ENCODE measurements at regions not wholly inside any gene's neighbourhood (a gene's known extent, or its start where the extent isn't known, plus 50 kb on each side); places are given as distances from the start of the nearest gene placed in this dataset.

- DNase-seq: no peak
- no peak for TF ChIP-seq CTCF (IDR thresholded peaks at IDR 0.05)
- H3K4me3 ChIP-seq: no peak overlapping the region
- H3K36me3 ChIP-seq: no peaks in the 10 kb centered on the region
- intact Hi-C loops (cut with DNase I): no loop called here
- H3K27me3 ChIP-seq (ENCODE audit: low read depth): no peaks in the 10 kb centered on the region
- no peak for ATAC-seq
- H3K4me1 ChIP-seq: no peaks in the 10 kb centered on the region
- H3K27ac ChIP-seq: no peak overlapping the region
- H3K9me3 ChIP-seq: no peaks in the 10 kb centered on the region
These were observed 204.2 kb upstream of the KLF4 start for GRCh38 chr9:107693625-107694326.

- no peaks in the 10 kb centered on the region for H3K27me3 ChIP-seq (ENCODE audit: low read depth)
- no peaks in the 10 kb centered on the region for H3K9me3 ChIP-seq
- no peak for DNase-seq
- intact Hi-C loops (cut with DNase I): no loop called here
- H3K4me1 ChIP-seq: no peaks in the 10 kb centered on the region
- no peak overlapping the region for H3K27ac ChIP-seq
- no peak for TF ChIP-seq CTCF (IDR thresholded peaks at IDR 0.05)
- no peak overlapping the region for H3K4me3 ChIP-seq
- no peak for ATAC-seq
- no peaks in the 10 kb centered on the region for H3K36me3 ChIP-seq
These were observed 202.1 kb upstream of the KLF4 start for GRCh38 chr9:107691664-107692063.

- no peaks in the 10 kb centered on the region for H3K27me3 ChIP-seq (ENCODE audit: low read depth)
- no peak overlapping the region for H3K4me3 ChIP-seq
- no peaks in the 10 kb centered on the region for H3K9me3 ChIP-seq
- no peak for TF ChIP-seq CTCF (IDR thresholded peaks at IDR 0.05)
- no peak overlapping the region for H3K27ac ChIP-seq
- ATAC-seq (no peak), DNase-seq (no peak)
- intact Hi-C loops (cut with DNase I): no loop called here
- H3K36me3 ChIP-seq: no peaks in the 10 kb centered on the region
- H3K4me1 ChIP-seq: no peaks in the 10 kb centered on the region
These were observed 200.5 kb upstream of the KLF4 start for GRCh38 chr9:107690021-107690420.

GRCh38 chr9:107688728-107689127, 199.2 kb upstream of the KLF4 start:
- H3K36me3 ChIP-seq: no peaks in the 10 kb centered on the region
- H3K9me3 ChIP-seq: no peaks in the 10 kb centered on the region
- TF ChIP-seq CTCF (IDR thresholded peaks at IDR 0.05): no peak
- H3K27ac ChIP-seq: no peak overlapping the region
- no peak for DNase-seq
- no peak for ATAC-seq
- H3K4me3 ChIP-seq: no peak overlapping the region
- H3K4me1 ChIP-seq: peaks cover 3% of the 10 kb centered on the region
- no peaks in the 10 kb centered on the region for H3K27me3 ChIP-seq (ENCODE audit: low read depth)
- intact Hi-C loops (cut with DNase I): no loop called here

- no peaks in the 10 kb centered on the region for H3K9me3 ChIP-seq
- ATAC-seq (no peak), DNase-seq (no peak)
- H3K36me3 ChIP-seq: no peaks in the 10 kb centered on the region
- intact Hi-C loops (cut with DNase I): no loop called here
- H3K4me3 ChIP-seq: no peak overlapping the region
- H3K27me3 ChIP-seq (ENCODE audit: low read depth): no peaks in the 10 kb centered on the region
- H3K4me1 ChIP-seq: peaks cover 10% of the 10 kb centered on the region
- no peak overlapping the region for H3K27ac ChIP-seq
- TF ChIP-seq CTCF (IDR thresholded peaks at IDR 0.05): no peak
These were observed 196.3 kb upstream of the KLF4 start for GRCh38 chr9:107685901-107686300.

Measured in lower lobe of right lung (tissue), 2 donors.